K562 (cell line): ENCODE measurements at regions not wholly inside any gene's neighbourhood (a gene's known extent, or its start where the extent isn't known, plus 50 kb on each side); places are given as distances from the start of the nearest gene placed in this dataset.

Experiments used
- ATAC-seq: fragments of 200-7000 bp; cut with Tn5 transposase; 3 replicates; pipeline ENCODE4 v1.9.1; 2020; ENCODE audit warnings: moderate library complexity
- BruUV-seq: library from RNA; stranded (reverse); fragments of 400-500 nt; replicated peaks from 2 replicates; lab custom pipeline; 2021; lab: Mats Ljungman, UMichigan
- CTCF ChIA-PET: fragments of 300-600 bp; formaldehyde crosslinking; extraction: SDS; loops from one replicate; lab custom pipeline; 2021; ENCODE audit warnings: low intra/inter-chr PET ratio; lab: Yijun Ruan, JAX
- POLR2A ChIA-PET: fragments of 300-600, 350-650 bp; sonication (Branson Sonifier 250); formaldehyde crosslinking; extraction: SDS; loops from one replicate; lab custom pipeline; 2021; ENCODE audit warnings: antibody characterized with exemption, inconsistent platforms; lab: Yijun Ruan, JAX
- DNase-seq, 4 experiments: peaks; one replicate each; pipeline versions ENCODE4 v3.0.0 to v3.0.0-alpha.2; 2011 to 2018; ENCODE audit warnings: low spot score in 3 of 4, mixed read lengths in 3 of 4; ENCODE audit errors: extremely low read depth in 1 of 4
- FAIRE-seq: peaks from 2 replicates; lab custom pipeline; 2011; peaks lifted over from hg19 to GRCh38; lab: Jason Lieb, UNC
- H2AFZ ChIP-seq: 2 replicates; pipeline ENCODE4 v1.6.0; 2011; ENCODE audit warnings: low read depth, low read length, control low read depth, inconsistent platforms
- H3K27ac ChIP-seq: fragments of 200-600 bp; 3 replicates; pipeline ENCODE4 v1.8.0; 2011; ENCODE audit warnings: low read depth, mild to moderate bottlenecking, control low read depth, inconsistent platforms, low read length, moderate library complexity, mixed read lengths; ENCODE audit errors: extremely low read depth
- H3K27me3 ChIP-seq, 2 experiments: fragments of 300-600 bp in 1 of 2; 2 replicates in 1 of 2; 3 replicates in 1 of 2; pipeline versions ENCODE4 v1.6.0 to v1.8.0; 2011; ENCODE audit warnings: inconsistent platforms in 2 of 2, low read length in 2 of 2, mild to moderate bottlenecking in 1 of 2, mixed read lengths in 1 of 2, moderate library complexity in 1 of 2; ENCODE audit not compliant: control insufficient read depth in 2 of 2, insufficient read depth in 2 of 2
- H3K36me3 ChIP-seq: fragments of 300-600 bp; 3 replicates; pipeline ENCODE4 v1.8.0; 2011; ENCODE audit warnings: mild to moderate bottlenecking, low read length, inconsistent platforms; ENCODE audit not compliant: control insufficient read depth, insufficient read depth
- H3K4me1 ChIP-seq, 2 experiments: fragments of 200-600 bp in 1 of 2; replicated peaks in 1 of 2; 2 replicates in 1 of 2; 3 replicates in 1 of 2; pipeline versions ENCODE4 v1.5.1 to v1.8.0; 2011; ENCODE audit warnings: inconsistent platforms in 2 of 2, low read length in 2 of 2, mild to moderate bottlenecking in 1 of 2, mixed read lengths in 1 of 2, moderate library complexity in 1 of 2; ENCODE audit not compliant: control insufficient read depth in 2 of 2, insufficient read depth in 2 of 2
- H3K4me2 ChIP-seq: 2 replicates; pipeline ENCODE4 v1.6.1; 2011; ENCODE audit warnings: low read length, control low read depth, inconsistent platforms, mixed read lengths; ENCODE audit not compliant: insufficient read depth
- H3K4me3 ChIP-seq: fragments of 200-600 bp; sonication (generic), shearing (Covaris generic); 2 replicates; pipeline ENCODE4 v1.5.1; 2016; ENCODE audit warnings: control low read depth, inconsistent platforms
- H3K79me2 ChIP-seq: fragments of 200-600 bp; 3 replicates; pipeline ENCODE4 v1.8.0; 2011; ENCODE audit warnings: low read length, inconsistent platforms; ENCODE audit not compliant: control insufficient read depth, insufficient read depth
- H3K9ac ChIP-seq, 2 experiments: 2 replicates each; pipeline versions ENCODE4 v1.6.0 to v1.6.1; 2011; ENCODE audit warnings: low read depth in 2 of 2, low read length in 2 of 2, control low read depth in 1 of 2, inconsistent platforms in 1 of 2, mild to moderate bottlenecking in 1 of 2, mixed read lengths in 1 of 2; ENCODE audit not compliant: insufficient read depth in 1 of 2
- H3K9me1 ChIP-seq: one replicate; pipeline ENCODE4 v1.6.0; 2011; ENCODE audit warnings: inconsistent platforms, mild to moderate bottlenecking, low read length, moderate library complexity; ENCODE audit not compliant: control insufficient read depth, insufficient read depth
- H3K9me3 ChIP-seq: replicated peaks from 2 replicates; pipeline ENCODE4 v1.5.1; 2011; ENCODE audit warnings: low read depth, low read length, inconsistent platforms; ENCODE audit not compliant: control insufficient read depth, insufficient read depth
- H4K20me1 ChIP-seq: replicated peaks from 2 replicates; pipeline ENCODE4 v1.6.1; 2011; ENCODE audit warnings: low read length, inconsistent platforms, mixed read lengths; ENCODE audit not compliant: control insufficient read depth, insufficient read depth
- ARID3A ChIP-seq: IDR thresholded peaks from 2 replicates; pipeline ENCODE4 v1.6.1; 2012; ENCODE audit warnings: low read depth, low read length, improper control_type of control experiment, borderline replicate concordance
- CBFA2T3 ChIP-seq: fragments of 450-650 bp; IDR thresholded peaks from 2 replicates; pipeline ENCODE4 v1.6.1; 2017
- CBX2 ChIP-seq: fragments of 200-600 bp; sonication (generic); IDR thresholded peaks from one replicate; pipeline ENCODE4 v1.6.1; 2012; ENCODE audit warnings: mild to moderate bottlenecking, low read length, inconsistent platforms; ENCODE audit not compliant: insufficient read depth, poor library complexity, severe bottlenecking
- HMG20B ChIP-seq: fragments of 250-450 bp; sonication (Bioruptor Pico); IDR thresholded peaks from 2 replicates; pipeline ENCODE4 v1.5.0; 2021; ENCODE audit warnings: mild to moderate bottlenecking
- KLF1 ChIP-seq: fragments of 450-650 bp; IDR thresholded peaks from 2 replicates; pipeline ENCODE4 v1.6.1; 2016; ENCODE audit warnings: missing genetic modification characterization, missing compliant biosample characterization
- NR2C1 ChIP-seq, 2 experiments: fragments of 450-650 bp; IDR thresholded peaks; 2 replicates each; pipeline ENCODE4 v1.6.1; 2017; ENCODE audit warnings: mild to moderate bottlenecking in 2 of 2, antibody characterized with exemption in 1 of 2, inconsistent platforms in 1 of 2, missing compliant biosample characterization in 1 of 2, missing genetic modification characterization in 1 of 2
- RAD51 ChIP-seq: fragments of 450-650 bp; IDR thresholded peaks from 2 replicates; pipeline ENCODE4 v1.7.1; 2016; ENCODE audit warnings: low read depth, mild to moderate bottlenecking, borderline replicate concordance
- SAFB ChIP-seq: fragments of 200-400 bp; formaldehyde crosslinking; IDR thresholded peaks from 2 replicates; pipeline ENCODE4 v1.6.1; 2017; ENCODE audit warnings: low read depth, low read length, borderline replicate concordance
- SMARCB1 ChIP-seq: IDR thresholded peaks from 2 replicates; pipeline ENCODE4 v1.6.1; 2011; ENCODE audit warnings: improper control_type of control experiment, low read depth; ENCODE audit not compliant: insufficient read length
- SRSF9 ChIP-seq: fragments of 200-400 bp; formaldehyde crosslinking; IDR thresholded peaks from 2 replicates; pipeline ENCODE4 v1.6.1; 2017; ENCODE audit warnings: low read depth, low read length, borderline replicate concordance
- TAF15 ChIP-seq: fragments of 200-400 bp; formaldehyde crosslinking; IDR thresholded peaks from 2 replicates; pipeline ENCODE4 v1.6.1; 2017; ENCODE audit warnings: mild to moderate bottlenecking, low read depth, low read length, moderate library complexity
- TFE3 ChIP-seq: fragments of 450-650 bp; formaldehyde crosslinking; IDR thresholded peaks from 2 replicates; pipeline ENCODE4 v1.4.0; 2020; ENCODE audit warnings: mild to moderate bottlenecking, mixed read lengths
- ZNF316 ChIP-seq: fragments of 450-650 bp; IDR thresholded peaks from 2 replicates; pipeline ENCODE4 v1.6.1; 2016
- ZNF668 ChIP-seq: fragments of 250-450 bp; sonication (Bioruptor Pico); IDR thresholded peaks from 2 replicates; pipeline ENCODE4 v1.8.0; 2022; ENCODE audit warnings: mild to moderate bottlenecking, inconsistent platforms
- ZNF717 ChIP-seq: fragments of 250-450 bp; sonication (Bioruptor Pico); IDR thresholded peaks from 2 replicates; pipeline ENCODE4 v1.5.0; 2021
- ZNF785 ChIP-seq: fragments of 250-450 bp; sonication (Bioruptor Pico); IDR thresholded peaks from 2 replicates; pipeline ENCODE4 v1.4.0; 2020; ENCODE audit warnings: mild to moderate bottlenecking
- WGBS: fragments of 100-300 bp; shearing (Covaris generic); methylation state at CpG from one replicate; pipeline ENCODE4 v1.1.6; 2016; ENCODE audit warnings: low coverage, mixed read lengths; ENCODE audit not compliant: insufficient coverage; ENCODE audit errors: missing lambda C conversion rate; 5-methylcytosine and 5-hydroxymethylcytosine counted together
- in situ Hi-C: fragments of 300-500 bp; cut with MboI; formaldehyde crosslinking; loops from 4 replicates; pipeline ENCODE4 v1.15.0; 2018; ENCODE audit warnings: inconsistent platforms, mixed read lengths
- intact Hi-C: fragments of 100-400 bp; cut with micrococcal nuclease; formaldehyde crosslinking; loops from 2 replicates; pipeline ENCODE4 v1.14.2; 2022

GRCh38 chr3:148093753-148094152, 604.0 kb upstream of the AGTR1 start:
- Histone ChIP-seq H3K27me3 (no peaks in the 10 kb centered on the region), H3K27ac (no peak overlapping the region), H3K4me3 (no peak overlapping the region), H3K9me1 (no peaks in the 10 kb centered on the region), H3K9me3 (no peaks in the 10 kb centered on the region), H4K20me1 (no peaks in the 10 kb centered on the region), H3K36me3 (no peaks in the 10 kb centered on the region), H3K4me2 (no peak overlapping the region), H3K9ac (no peak overlapping the region), H2AFZ (no peak overlapping the region), H3K4me1 (no peaks in the 10 kb centered on the region), H3K79me2 (no peaks in the 10 kb centered on the region)
- WGBS: 0% methylated on average over 1 of the region's 1 CpG
- in situ Hi-C loops (no loop called here), intact Hi-C loops (no loop called here)
- ATAC-seq (no peak), DNase-seq (no peak), FAIRE-seq (no peak)
- BruUV-seq: no TSS peak
- TF ChIP-seq SRSF9 (no peak), ZNF316 (peak; percentile 48), ZNF717 (CRISPR knock-in tag) (no peak), NR2C1 (IDR thresholded peaks at IDR 0.05) (no peak), NR2C1 (tag; IDR thresholded peaks at IDR 0.05) (no peak)
- POLR2A ChIA-PET: no interaction called here
- CTCF ChIA-PET: no interaction called here

- no TSS peak for BruUV-seq
- no peaks in the 10 kb centered on the region for H3K79me2 ChIP-seq
- TF ChIP-seq CBX2 (no peak), TFE3 (CRISPR knock-in tag) (no peak), CBFA2T3 (no peak), HMG20B (CRISPR knock-in tag) (no peak), SAFB (no peak), ZNF668 (CRISPR knock-in tag) (no peak), ARID3A (no peak), KLF1 (tag) (no peak), SMARCB1 (no peak), RAD51 (no peak), ZNF785 (no peak), TAF15 (no peak)
Observed at GRCh38 chr3:148095962-148096361, 601.7 kb upstream of the AGTR1 start.

More at GRCh38 chr3:148095962-148096361, 601.7 kb upstream of the AGTR1 start:
- ATAC-seq (no peak), DNase-seq (no peak), FAIRE-seq (no peak)
- no peak overlapping the region for H3K4me2 ChIP-seq
- H3K4me3 ChIP-seq: no peak overlapping the region
- POLR2A ChIA-PET: no interaction called here
- no peaks in the 10 kb centered on the region for H3K9me1 ChIP-seq
- H3K4me1 ChIP-seq: no peaks in the 10 kb centered on the region
- no peak overlapping the region for H3K9ac ChIP-seq
- H3K27me3 ChIP-seq: no peaks in the 10 kb centered on the region
- intact Hi-C loops: no loop called here
- CTCF ChIA-PET: no interaction called here
- H4K20me1 ChIP-seq: no peaks in the 10 kb centered on the region
- no peaks in the 10 kb centered on the region for H3K36me3 ChIP-seq
- H3K27ac ChIP-seq: no peak overlapping the region
- no peak overlapping the region for H2AFZ ChIP-seq
- in situ Hi-C loops: no loop called here
- H3K9me3 ChIP-seq: no peaks in the 10 kb centered on the region
- WGBS: 0% methylated on average over 2 of the region's 5 CpGs
